ENCODE measurements at regions not wholly inside any gene's neighbourhood (a gene's known extent, or its start where the extent isn't known, plus 50 kb on each side); places are given as distances from the start of the nearest gene placed in this dataset.
"Not testable (repeated sequence)": the region's sequence is repeated elsewhere in the genome, so short reads cannot be mapped to it uniquely, and the experiment has no call there.

GRCh38 chr3:19825193-19825592, 108.8 kb downstream of the EFHB start:
- DNase-seq: no peak

DNA sequence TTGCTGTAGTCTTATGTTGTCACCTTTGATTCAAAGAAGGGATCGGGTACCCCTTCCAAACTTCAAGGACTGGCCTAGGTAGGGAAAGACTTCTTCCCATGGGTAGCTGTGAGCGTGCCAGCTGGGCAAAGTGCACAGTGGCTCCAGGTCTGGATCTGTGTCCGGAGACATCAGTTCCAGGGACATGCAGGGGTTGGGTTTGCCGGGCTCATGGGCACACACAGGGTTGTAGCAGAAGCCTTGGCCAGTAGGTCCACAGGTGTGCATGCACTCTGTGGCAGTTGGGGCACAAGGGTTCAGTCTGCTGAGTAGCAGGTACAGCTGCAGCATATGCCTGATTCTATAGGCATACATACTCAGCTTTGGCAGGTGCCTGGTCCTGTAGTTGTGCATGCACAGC, 111.2 kb downstream of the EFHB start:
- DNase-seq: no peak

DNA sequence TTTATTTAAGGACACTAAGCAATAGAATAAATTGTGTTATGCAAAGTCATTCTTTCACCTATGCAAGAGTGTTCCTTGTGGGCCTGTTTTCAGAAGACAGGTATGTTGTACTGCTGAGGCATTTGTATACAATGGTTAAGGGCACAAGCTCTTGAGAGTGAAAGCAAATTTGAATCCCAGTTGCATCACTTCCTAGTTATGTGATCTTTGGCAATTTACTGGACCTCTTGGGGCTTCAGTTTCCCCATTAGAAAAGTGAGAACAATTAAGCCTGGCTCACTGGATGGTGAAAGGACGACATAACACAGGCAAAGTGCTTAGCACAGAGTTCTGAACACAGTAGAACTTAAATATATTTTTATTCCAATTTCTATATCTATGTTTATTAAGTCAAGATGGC, 117.4 kb downstream of the EFHB start:
- DNase-seq: no peak

GRCh38 chr3:19815805-19816204, 118.2 kb downstream of the EFHB start:
- DNase-seq: no peak

- not testable (repeated sequence) for DNase-seq
Observed at GRCh38 chr3:19813743-19814142, 120.3 kb downstream of the EFHB start.

DNA sequence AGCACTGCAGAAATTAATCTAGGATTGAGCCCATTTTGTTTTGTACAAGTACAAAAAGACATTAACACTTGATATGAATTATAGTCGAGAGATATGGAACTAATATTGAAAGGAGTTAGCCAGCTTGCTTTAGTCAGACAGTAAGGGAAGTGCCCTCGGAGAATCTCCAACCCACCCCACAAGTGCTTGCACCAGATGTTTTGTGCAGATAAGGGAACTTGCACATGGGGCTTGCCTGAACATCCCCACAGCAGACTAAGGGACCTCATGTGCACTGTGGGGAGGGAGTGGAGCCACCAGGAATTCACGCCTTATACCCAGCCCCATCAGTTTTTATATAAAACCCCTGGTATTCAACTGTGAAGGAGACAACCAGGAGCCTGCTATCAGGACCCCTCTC, 122.3 kb downstream of the EFHB start:
- DNase-seq: no peak

GRCh38 chr3:19808834-19809233, 125.2 kb downstream of the EFHB start:
- DNase-seq: no peak

GRCh38 chr3:19799887-19800286, 134.1 kb downstream of the EFHB start:
- no peak for DNase-seq

DNA sequence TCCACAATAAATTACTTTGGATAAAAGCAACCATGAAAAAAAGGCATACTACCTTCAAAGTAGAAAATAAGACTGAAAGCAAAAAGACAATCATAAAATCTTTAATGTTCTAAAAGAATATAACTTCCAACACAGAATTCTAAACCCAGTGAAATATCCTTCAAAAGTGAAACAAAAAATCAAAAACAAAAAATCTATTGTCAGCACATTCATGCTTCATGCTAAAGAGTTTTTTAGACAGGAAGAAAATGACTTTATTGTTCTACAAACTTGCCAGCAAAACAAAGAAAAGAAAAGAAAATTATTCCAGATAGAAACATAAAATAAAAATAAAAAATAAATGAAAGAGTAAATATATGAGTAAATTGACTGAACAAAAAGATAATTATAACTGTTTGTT, 134.9 kb downstream of the EFHB start:
- DNase-seq: no peak

DNA sequence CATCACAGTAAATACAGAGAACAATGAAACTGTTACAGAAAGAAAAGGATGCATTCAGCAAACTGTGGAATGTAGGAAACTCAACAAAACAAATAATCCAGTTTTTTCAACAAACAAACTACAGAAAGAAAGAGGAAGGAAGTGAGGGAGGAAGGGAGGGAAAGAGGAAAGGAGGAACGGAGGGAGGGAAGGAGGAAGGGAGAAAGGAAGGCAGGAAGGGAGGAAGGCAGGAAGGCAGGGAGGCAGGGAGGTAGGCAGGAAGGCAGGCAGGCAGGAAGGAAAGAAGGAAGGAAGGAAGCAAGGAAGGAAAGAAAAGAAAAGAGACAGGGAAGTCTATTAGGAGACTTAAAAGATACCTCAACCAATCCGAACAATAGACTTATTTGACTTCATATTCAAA, 135.7 kb downstream of the EFHB start:
- no peak for DNase-seq

DNA sequence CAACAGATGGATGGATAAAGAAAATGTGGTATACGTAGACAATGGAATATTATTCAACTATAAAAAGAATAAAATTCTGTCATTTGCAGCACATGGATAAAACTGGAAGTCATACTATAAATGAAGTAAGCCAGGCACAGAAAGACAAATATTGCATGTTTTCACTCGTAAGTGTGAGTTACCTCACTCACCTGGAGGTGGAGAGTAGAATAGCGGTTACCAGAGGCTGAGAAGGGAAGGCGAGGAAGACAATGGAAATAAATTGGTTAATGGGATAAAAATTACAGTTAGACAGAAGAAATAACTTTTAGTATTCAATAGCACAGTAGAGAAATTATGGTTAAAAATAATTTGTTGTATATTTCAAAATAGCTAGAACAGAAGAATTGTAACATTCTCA, 141.6 kb downstream of the EFHB start:
- no peak for DNase-seq

DNA sequence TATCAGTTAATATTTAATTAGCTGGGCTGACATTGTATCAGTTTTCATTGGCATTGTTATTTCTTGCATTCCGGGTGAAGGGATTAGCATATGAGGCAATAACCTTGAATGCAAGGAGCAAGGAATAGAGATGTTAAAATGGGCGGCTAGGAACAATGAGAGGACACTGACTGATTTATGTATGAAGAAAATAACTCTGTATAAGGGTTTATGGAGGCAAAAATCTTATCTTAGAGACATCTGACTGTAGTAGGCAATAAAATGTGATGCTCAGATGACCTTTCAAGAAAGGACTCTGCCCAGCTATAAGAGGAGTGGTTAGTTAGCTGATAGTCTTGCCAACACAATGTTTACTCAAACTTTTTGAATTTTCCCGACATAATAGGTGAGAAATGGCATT, 158.3 kb downstream of the EFHB start:
- no peak for DNase-seq

DNA sequence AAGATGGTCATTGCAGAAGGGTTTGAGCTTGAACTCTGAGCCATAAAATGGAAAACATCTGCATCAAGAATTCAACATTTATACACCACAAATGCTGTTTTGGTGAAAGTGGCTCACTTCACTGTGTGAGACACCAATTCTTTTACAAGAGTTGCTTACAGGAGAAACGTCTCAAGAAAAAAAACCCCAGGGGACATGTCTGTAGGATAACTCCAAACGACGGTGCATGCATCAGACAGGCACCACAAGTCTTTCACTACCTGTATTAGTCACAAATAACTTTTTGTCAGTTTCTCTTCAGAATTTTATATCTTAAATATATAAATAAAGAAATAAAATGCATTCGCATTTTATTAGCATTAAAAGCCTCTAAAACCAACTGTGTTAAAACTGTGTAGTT, 164.3 kb downstream of the EFHB start:
- no peak for DNase-seq

- DNase-seq: no peak
Observed at GRCh38 chr3:19765954-19766353, 168.1 kb downstream of the EFHB start.

DNA sequence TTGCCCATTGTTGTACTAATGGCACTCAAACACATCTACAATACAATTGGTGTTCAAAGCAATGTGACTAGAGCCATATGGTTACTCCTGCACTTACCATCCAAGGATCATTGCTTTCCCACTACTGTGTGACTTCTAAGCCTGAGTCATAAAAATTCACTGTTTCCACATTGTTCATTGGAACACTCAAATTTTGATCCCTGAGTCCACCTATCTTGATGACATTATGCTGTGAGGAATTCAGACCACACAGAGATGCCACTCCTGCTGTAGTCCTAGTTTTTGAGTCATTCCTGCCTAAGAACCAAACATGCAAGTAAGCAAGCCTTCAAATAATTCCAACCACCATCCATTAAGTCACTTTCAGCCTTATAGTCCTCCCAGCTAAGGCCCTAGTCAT, 176.2 kb downstream of the EFHB start:
- no peak for DNase-seq

GRCh38 chr3:19749448-19750017, 184.5 kb downstream of the EFHB start:
- DNase-seq: no peak

DNA sequence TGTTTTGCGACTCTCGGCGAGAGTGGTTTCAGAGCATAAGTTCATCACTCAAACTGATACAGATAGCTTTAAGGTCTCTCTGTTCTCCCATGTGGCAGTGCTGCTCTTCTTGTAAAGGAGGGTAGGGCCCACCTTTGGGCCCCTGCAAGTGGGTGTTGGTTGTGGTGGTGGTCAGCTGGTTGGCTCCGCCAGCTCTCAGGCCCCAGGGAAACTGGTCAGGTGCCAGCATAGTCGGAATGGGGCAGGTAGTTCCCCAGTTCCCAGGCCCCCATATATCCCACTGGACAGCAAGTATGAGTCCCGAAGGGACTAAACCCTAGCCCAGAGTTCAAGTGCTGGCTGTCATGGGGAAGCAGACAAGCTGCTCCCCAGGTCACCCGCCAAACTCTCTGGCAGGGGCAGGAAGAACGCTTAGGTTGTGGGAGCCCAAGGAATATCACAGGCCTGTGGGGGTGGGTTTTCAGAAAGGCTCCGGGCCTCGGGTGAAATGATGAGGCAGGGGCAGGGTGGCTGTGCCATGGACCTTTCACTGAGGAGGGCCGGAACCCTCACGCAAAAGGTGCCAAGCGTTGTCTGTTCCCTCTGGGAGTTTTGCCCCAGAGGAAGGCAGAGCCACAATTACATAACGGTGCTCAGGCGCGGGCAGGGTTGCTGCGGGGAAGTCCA, 185.1 kb downstream of the EFHB start:
- DNase-seq: no peak

- DNase-seq: no peak
Observed at GRCh38 chr3:19744047-19744446, 190.0 kb downstream of the EFHB start.

- no peak for DNase-seq
Observed at GRCh38 chr3:19742935-19743334, 191.1 kb downstream of the EFHB start.

DNA sequence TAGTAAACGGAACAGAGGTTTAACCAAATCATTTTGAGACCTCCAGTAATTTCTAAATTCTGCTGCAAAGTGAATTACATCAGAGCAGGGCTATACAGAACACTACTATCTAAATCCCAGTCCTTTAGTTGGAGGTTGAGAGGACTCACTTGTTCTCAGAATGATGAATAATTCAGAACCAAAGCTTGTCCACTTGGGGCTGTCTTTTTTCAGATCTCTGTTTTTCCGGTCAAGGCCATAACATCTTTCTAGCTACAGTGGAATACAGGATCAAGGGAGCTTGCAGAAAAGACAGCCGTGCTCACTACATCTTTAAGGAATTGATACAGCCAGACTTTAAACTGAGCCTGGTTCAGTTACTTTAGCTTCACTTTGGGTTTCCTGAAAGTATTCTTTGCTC, 194.5 kb downstream of the EFHB start:
- no peak for DNase-seq

GRCh38 chr3:19738846-19739245, 195.2 kb downstream of the EFHB start:
- DNase-seq: no peak

DNA sequence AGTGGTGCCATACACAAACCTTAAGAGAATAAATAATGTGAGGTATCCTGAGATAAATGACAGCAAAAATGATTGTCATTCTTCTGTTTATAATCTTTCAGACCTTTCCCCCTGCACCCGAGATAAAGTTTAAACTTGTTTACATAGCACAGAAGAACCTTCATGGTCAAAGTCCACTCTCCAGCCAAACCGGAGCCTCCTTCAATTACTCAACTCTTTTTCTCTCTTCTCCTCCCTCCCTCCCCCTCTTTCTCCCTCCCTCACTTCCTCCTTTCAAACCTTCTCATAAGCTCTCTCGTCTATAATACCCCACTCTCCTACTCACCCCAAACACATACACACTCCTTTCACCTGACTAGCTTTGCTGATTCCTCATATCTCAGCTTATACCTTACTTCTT, 198.9 kb downstream of the EFHB start:
- DNase-seq: no peak

GRCh38 chr3:19734453-19734852, 199.6 kb downstream of the EFHB start:
- DNase-seq: no peak

DNA sequence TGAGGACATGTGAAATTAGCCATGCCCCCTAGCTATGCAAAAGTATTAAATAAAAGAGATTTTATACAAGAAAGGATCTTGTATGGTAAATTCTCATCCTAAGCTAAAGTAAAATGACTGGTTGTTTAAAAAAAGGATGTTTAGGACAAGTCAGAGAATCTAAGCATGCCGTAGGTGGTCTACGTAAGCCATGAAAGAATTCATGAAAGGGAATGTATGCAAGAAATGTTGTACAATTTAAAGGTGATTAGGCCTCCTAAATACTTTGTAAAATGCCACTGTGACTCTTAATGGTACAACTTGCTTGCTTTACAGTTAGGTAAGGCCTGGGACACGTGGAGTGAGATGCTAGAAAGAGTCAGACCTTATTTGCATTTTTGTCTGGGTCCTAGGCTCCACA, 209.0 kb downstream of the EFHB start:
- no peak for DNase-seq

- no peak for DNase-seq
Observed at GRCh38 chr3:19717736-19718135, 216.3 kb downstream of the EFHB start.

All from EL (cell line).